Hepatocyte (in vitro differentiated cells): ENCODE measurements at regions not wholly inside any gene's neighbourhood (a gene's known extent, or its start where the extent isn't known, plus 50 kb on each side); places are given as distances from the start of the nearest gene placed in this dataset.
A peak's percentile ranks its signal among the peaks of the same experiment; 100 is the strongest.

Experiments used
- DNase-seq: peaks from one replicate; pipeline ENCODE4 v3.0.0-alpha.2; 2016; ENCODE audit warnings: low spot score
- H2AFZ ChIP-seq: fragments of 200-600 bp; sonication (generic); 2 replicates; pipeline ENCODE4 v1.6.0; 2016; ENCODE audit warnings: antibody characterized with exemption, mild to moderate bottlenecking
- H3K27ac ChIP-seq: fragments of 200-600 bp; sonication (generic); 2 replicates; pipeline ENCODE4 v1.5.1; 2016; ENCODE audit warnings: mild to moderate bottlenecking
- H3K27me3 ChIP-seq: fragments of 200-600 bp; sonication (generic); 2 replicates; pipeline ENCODE4 v1.6.1; 2016
- H3K36me3 ChIP-seq: fragments of 200-600 bp; sonication (generic); replicated peaks from 2 replicates; pipeline ENCODE4 v1.5.1; 2016; ENCODE audit warnings: low read depth; ENCODE audit not compliant: insufficient read depth
- H3K4me1 ChIP-seq: fragments of 200-600 bp; sonication (generic); 2 replicates; pipeline ENCODE4 v1.5.1; 2016; ENCODE audit warnings: mild to moderate bottlenecking, moderate library complexity; ENCODE audit not compliant: insufficient read depth
- H3K4me2 ChIP-seq: fragments of 200-600 bp; sonication (generic); 2 replicates; pipeline ENCODE4 v1.6.0; 2016
- H3K4me3 ChIP-seq: fragments of 200-600 bp; sonication (generic); 2 replicates; pipeline ENCODE4 v1.5.1; 2016; ENCODE audit warnings: mild to moderate bottlenecking
- H3K79me2 ChIP-seq: fragments of 200-600 bp; sonication (generic); 2 replicates; pipeline ENCODE4 v1.6.0; 2017; ENCODE audit warnings: mild to moderate bottlenecking
- H3K9me2 ChIP-seq: fragments of 200-600 bp; sonication (generic); replicated peaks from 2 replicates; pipeline ENCODE4 v1.6.0; 2017; ENCODE audit warnings: mild to moderate bottlenecking; ENCODE audit not compliant: insufficient read depth
- H3K9me3 ChIP-seq: fragments of 200-600 bp; sonication (generic); 2 replicates; pipeline ENCODE4 v1.5.1; 2016; ENCODE audit warnings: low read depth, mild to moderate bottlenecking
- H4K20me1 ChIP-seq: fragments of 200-600 bp; sonication (generic); 2 replicates; pipeline ENCODE4 v1.6.0; 2016; ENCODE audit warnings: mild to moderate bottlenecking; ENCODE audit not compliant: insufficient read depth, poor library complexity, severe bottlenecking
- CTCF ChIP-seq: fragments of 200-600 bp; sonication (generic); IDR thresholded peaks from 2 replicates; pipeline ENCODE4 v1.5.1; 2016; ENCODE audit warnings: antibody characterized with exemption, mild to moderate bottlenecking; ENCODE audit not compliant: poor library complexity
- EZH2 ChIP-seq: fragments of 200-600 bp; sonication (generic); IDR thresholded peaks from 2 replicates; pipeline ENCODE4 v1.6.1; 2016; ENCODE audit warnings: antibody characterized with exemption, mild to moderate bottlenecking, borderline replicate concordance
- EZH2phosphoT487 ChIP-seq: fragments of 200-600 bp; sonication (generic); IDR thresholded peaks from one replicate; pipeline ENCODE4 v1.6.1; 2018; ENCODE audit warnings: antibody characterized with exemption, mild to moderate bottlenecking, low read depth, moderate library complexity; ENCODE audit not compliant: unreplicated experiment, severe bottlenecking
- WGBS: methylation state at CpG from one replicate; pipeline ENCODE4 v1.1.6; 2016; ENCODE audit warnings: low lambda C conversion rate; ENCODE audit errors: missing lambda C conversion rate; 5-methylcytosine and 5-hydroxymethylcytosine counted together

GRCh38 chr6:156650896-156651390 is 126.2 kb upstream of the ARID1B start:
- H3K9me3 ChIP-seq = no peaks in the 10 kb centered on the region
- no peak overlapping the region for H3K4me2 ChIP-seq
- no peaks in the 10 kb centered on the region for H4K20me1 ChIP-seq
- no peaks in the 10 kb centered on the region for H3K27me3 ChIP-seq
- H3K9me2 ChIP-seq = no peaks in the 10 kb centered on the region
- no peaks in the 10 kb centered on the region for H3K79me2 ChIP-seq
- no peak for DNase-seq
- no peaks in the 10 kb centered on the region for H3K36me3 ChIP-seq
- H3K4me3 ChIP-seq = no peak overlapping the region
- no peak overlapping the region for H3K27ac ChIP-seq
- peaks cover 4% of the 10 kb centered on the region for H3K4me1 ChIP-seq
- 91% methylated on average over 4 of the region's 4 CpGs for WGBS
- TF ChIP-seq CTCF (no peak), EZH2phosphoT487 (no peak), EZH2 (no peak)
- no peak overlapping the region for H2AFZ ChIP-seq

DNA sequence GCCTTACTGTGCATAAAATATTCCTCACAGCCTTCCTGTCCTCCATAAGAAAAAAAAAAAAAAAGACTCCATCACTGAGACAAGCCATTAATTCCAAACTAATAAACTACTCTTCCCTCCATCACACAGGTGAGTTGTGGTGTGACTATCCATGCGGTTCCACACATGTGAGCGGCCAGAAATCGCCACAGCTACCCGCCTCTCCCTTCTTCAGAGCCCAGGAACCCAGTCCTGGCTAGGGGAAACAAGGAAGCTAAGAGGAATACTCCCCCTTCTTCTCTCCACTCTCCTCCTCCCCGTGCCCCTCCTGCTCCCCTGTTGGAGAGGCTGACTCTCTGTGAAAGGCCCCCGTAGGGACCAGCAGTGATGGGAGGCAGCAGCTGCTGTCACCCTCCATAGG is 128.6 kb upstream of the ARID1B start:
- H4K20me1 ChIP-seq = no peaks in the 10 kb centered on the region
- H3K9me3 ChIP-seq = no peaks in the 10 kb centered on the region
- WGBS = 99% methylated on average over 6 of the region's 6 CpGs
- no peak overlapping the region for H2AFZ ChIP-seq
- TF ChIP-seq EZH2phosphoT487 = no peak
- TF ChIP-seq EZH2 = no peak
- TF ChIP-seq CTCF = no peak
- H3K4me3 ChIP-seq = no peak overlapping the region
- no peaks in the 10 kb centered on the region for H3K27me3 ChIP-seq
- H3K79me2 ChIP-seq = no peaks in the 10 kb centered on the region
- H3K27ac ChIP-seq = peak overlapping the region; percentile 27
- H3K4me1 ChIP-seq = peaks cover 4% of the 10 kb centered on the region
- no peaks in the 10 kb centered on the region for H3K36me3 ChIP-seq
- no peaks in the 10 kb centered on the region for H3K9me2 ChIP-seq
- DNase-seq = no peak
- H3K4me2 ChIP-seq = no peak overlapping the region

DNA sequence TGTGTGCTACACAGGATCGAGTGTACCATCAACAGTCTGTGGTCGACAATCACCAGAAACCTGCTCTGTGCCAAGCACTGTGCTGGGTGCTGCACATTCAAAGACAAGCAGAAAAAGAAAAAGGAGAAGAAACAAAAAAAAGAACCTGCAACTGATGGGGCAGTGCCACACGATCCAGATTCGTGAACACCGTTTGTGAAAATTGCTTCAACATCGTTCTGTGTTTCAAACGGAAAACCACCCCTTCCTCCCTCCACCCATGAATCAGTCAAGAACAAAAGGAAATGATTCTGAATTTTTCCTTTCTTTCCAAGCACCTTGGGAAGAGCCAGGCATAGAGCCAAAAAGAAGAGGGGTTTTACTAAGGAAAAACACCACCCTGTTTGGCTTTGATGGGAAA is 129.2 kb upstream of the ARID1B start:
- H2AFZ ChIP-seq = no peak overlapping the region
- H3K9me3 ChIP-seq = no peaks in the 10 kb centered on the region
- no peaks in the 10 kb centered on the region for H4K20me1 ChIP-seq
- H3K27me3 ChIP-seq = no peaks in the 10 kb centered on the region
- no peaks in the 10 kb centered on the region for H3K9me2 ChIP-seq
- 64% methylated on average over 7 of the region's 7 CpGs for WGBS
- no peaks in the 10 kb centered on the region for H3K79me2 ChIP-seq
- no peak overlapping the region for H3K4me2 ChIP-seq
- H3K4me1 ChIP-seq = peaks cover 4% of the 10 kb centered on the region
- H3K27ac ChIP-seq = peak overlapping the region; percentile 27
- no peaks in the 10 kb centered on the region for H3K36me3 ChIP-seq
- no peak for TF ChIP-seq CTCF
- TF ChIP-seq EZH2phosphoT487 = no peak
- no peak for TF ChIP-seq EZH2
- DNase-seq = no peak
- no peak overlapping the region for H3K4me3 ChIP-seq
